Stimulated activated CD4-positive, alpha-beta T cell treated with anti-CD3 and anti-CD28 coated beads, Interleukin-1b, Interleukin-23, amount 100 ng/mL, for 4 hours (primary cell): ENCODE measurements at regions not wholly inside any gene's neighbourhood (a gene's known extent, or its start where the extent isn't known, plus 50 kb on each side); places are given as distances from the start of the nearest gene placed in this dataset.
"Not testable (repeated sequence)": the region's sequence is repeated elsewhere in the genome, so short reads cannot be mapped to it uniquely, and the experiment has no call there.

Experiments
- DNase-seq, 2 donors: peaks; one replicate each; pipeline ENCODE4 v3.0.0-alpha.2; 2020; ENCODE audit warnings: low read depth in 2 of 2

DNA sequence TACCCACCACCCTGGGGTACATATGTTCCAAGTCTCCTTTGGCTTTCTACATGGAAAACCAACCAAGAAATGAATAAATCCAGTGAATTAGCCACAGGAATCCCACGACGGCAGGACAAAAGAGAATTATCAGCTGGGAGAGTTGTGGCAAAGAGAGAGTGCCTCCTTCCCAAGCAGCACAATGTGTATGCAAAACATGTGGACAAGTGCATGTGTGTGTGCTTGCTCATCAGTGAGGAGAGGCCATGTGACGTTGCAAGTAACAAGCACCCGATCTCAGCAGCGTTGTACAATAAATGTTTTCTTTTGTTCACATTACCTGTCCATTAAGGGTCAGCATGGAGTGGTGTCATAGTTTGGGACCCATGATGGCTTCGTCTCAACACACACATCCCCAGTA, 50.0 kb upstream of the EMX2 start:
- DNase-seq = no peak

- DNase-seq = no peak
Measured at GRCh38 chr10:117488004-117488403, 54.5 kb upstream of the EMX2 start.

GRCh38 chr10:117486606-117487005, 55.9 kb upstream of the EMX2 start:
- no peak for DNase-seq

GRCh38 chr10:117483056-117483590, 59.4 kb upstream of the EMX2 start:
- no peak for DNase-seq

DNA sequence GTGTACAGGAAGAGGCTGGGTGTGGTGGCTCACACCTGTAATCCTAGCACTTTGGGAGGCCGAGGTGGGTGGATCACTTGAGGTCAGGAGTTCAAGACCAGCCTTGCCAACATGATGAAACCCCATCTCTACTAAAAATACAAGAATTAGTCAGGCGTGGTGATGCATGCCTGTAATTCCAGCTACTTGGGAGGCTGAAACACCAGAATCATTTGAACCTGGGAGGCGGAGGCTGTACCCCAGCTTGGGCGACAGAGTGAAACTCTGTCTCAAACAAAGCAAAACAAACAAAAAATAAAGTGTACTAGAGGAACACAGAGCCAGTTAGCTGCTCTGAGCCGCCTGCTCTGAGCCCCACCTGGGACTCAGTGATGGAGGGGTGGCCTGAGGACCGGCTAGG, 61.5 kb upstream of the EMX2 start:
- DNase-seq = not testable (repeated sequence)

DNA sequence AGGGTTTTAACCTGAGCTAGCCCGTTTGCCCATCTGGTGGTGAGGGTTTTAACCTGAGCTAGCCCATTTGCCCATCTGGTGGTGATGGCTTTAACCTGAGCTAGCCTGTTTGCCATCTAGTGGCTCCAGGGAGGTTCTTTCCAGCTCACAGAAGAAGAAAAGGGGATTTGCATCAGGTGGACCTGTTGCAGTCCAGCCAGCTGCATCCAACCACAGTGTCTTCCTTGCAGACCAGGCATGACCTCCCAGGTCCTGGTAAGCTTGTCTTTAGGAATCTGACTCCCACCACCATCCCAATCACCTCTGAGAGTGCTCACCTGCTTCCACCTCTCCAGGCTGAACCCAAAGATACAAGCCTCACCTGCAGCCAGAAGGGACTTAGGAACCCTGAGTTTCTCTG, 62.4 kb upstream of the EMX2 start:
- DNase-seq = no peak

GRCh38 chr10:117477961-117478670, 64.4 kb upstream of the EMX2 start:
- no peak for DNase-seq

- DNase-seq = no peak
Measured at GRCh38 chr10:117477211-117477947, 65.2 kb upstream of the EMX2 start.

GRCh38 chr10:117476716-117477115, 65.8 kb upstream of the EMX2 start:
- no peak for DNase-seq

- DNase-seq = no peak
Measured at GRCh38 chr10:117476281-117476680, 66.3 kb upstream of the EMX2 start.

GRCh38 chr10:117472872-117473271, 69.7 kb upstream of the EMX2 start:
- DNase-seq = no peak

DNA sequence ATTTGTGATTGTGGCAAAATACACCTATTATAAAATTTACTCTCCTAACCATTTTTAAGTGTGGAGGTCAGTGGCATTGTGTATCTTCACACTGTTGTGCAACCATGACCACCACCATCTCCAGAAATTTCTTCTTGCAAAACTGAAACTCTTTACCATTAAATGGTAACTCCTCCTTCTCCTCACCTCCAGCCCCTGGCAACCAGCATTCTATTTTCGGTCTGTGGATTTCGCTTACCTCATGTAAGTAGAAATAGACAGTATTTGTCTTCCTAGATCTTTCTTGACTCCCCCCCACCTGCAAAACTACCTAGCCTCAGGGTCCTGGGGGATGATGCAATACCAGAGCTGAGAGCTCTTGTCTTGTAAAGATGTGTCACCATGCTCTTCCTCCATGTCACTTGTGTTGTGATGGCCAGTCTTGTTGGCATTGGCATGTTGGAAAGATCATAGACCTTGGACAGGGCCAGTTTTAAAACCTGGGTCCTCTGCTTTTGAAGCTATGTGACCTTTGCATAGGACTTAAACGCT, 71.1 kb upstream of the EMX2 start:
- DNase-seq = no peak

DNA sequence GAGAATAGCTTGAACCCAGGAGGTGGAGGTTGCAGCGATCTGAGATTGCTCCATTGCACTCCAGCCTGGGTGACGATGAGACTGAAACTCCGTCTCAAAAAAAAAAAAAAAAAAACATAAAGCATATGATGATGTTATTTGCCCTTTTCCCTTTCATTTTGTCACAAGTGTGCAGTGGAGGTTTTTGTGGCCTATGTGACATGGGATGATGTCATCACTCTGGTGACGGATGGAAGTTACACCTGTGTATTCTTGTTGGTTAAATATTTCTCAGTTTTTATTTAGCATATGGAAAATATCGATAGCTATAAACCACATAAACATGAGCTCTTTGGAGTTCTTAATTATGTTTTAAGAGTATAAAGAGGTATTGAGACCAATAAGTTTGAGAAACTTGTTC, 71.8 kb upstream of the EMX2 start:
- no peak for DNase-seq

DNA sequence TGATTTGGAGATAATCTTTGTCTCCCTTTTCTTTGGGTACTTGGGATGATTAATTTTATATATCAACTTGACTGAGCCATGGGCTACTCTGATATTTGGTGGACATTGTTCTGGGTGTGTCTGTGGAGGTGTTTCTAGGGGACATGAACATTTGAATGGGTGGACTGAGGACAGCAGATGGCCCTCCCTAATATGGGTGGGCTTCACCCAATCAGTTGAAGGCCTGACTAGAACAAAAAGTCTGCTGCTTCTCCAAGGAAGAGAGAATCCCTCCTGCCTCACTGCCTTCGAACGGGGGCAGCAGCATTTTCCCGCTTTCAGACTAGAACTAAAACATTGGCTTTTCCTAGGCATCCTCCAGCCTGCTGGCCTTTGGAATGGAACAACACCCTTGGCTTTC, 73.9 kb upstream of the EMX2 start:
- DNase-seq = no peak

GRCh38 chr10:117464176-117464575, 78.4 kb upstream of the EMX2 start:
- no peak for DNase-seq

DNA sequence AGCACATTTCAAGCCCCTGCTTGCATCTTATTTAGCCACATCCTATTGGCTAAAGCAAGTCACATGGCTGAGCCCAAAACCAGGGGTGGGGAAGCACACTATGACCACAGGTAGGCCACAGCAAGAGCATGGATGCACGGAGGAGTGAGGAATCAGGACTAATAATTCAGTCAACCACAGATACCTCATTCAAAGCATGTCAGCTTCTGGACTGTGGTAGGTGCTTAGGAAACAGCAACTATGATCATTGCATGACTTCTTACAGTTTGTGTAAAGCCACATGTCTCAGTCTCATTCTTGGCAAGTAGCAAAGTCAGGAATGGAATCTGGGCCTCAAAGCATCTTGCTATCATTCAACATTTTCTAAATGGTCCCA, 79.0 kb upstream of the EMX2 start:
- no peak for DNase-seq

GRCh38 chr10:117462816-117463544, 79.6 kb upstream of the EMX2 start:
- no peak for DNase-seq

GRCh38 chr10:117462424-117462792, 80.1 kb upstream of the EMX2 start:
- no peak for DNase-seq

DNA sequence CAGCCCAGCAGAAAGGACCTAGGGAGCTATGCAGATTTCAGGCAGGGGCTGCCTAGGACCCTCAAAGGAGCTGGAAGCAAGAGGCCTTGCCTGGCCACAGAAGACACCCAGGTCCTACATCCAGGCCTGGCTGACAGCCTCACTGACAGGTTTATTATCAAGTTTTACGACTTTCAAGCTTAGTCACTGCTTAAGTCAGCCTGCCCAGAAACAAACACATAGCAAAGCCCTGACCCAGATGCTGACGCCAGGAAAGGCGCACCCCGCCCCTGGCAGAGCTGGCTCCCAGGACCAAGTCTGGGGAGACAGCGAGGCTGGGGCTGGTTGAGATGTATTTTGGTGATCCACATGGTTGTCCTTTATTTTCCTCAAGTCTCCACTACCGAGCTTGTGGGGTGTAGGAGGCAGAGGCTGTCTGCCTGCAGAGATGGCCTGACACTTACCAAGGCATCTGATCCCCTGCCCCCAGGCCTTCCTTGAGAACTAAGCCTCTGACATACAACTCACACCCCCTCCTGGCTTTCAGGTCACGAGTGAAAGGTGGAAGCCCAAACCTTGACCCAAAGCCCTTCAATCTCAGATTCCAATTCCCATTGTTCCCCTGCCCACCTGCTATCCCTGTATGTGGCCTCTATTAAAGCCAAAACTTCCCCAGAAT, 80.7 kb upstream of the EMX2 start:
- no peak for DNase-seq

- no peak for DNase-seq
Measured at GRCh38 chr10:117460846-117461765, 81.4 kb upstream of the EMX2 start.

- no peak for DNase-seq
Measured at GRCh38 chr10:117458571-117458970, 83.3 kb upstream of the PDZD8 start.
